NCI-H526 (cell line): ENCODE measurements at regions not wholly inside any gene's neighbourhood (a gene's known extent, or its start where the extent isn't known, plus 50 kb on each side); places are given as distances from the start of the nearest gene placed in this dataset.
A peak's percentile ranks its signal among the peaks of the same experiment; 100 is the strongest.

Experiments used
- DNase-seq, 2 experiments: peaks; one replicate each; lab custom pipeline; 2025; lab: John Stamatoyannopoulos, UW

GRCh38 chr20:39311851-39312506, 349.8 kb downstream of the DHX35 start:
- no peak for DNase-seq

- DNase-seq: peak; percentile 87 to 93
These were observed 348.3 kb downstream of the DHX35 start for GRCh38 chr20:39310363-39310995.

GRCh38 chr20:39309458-39309857, 347.3 kb downstream of the DHX35 start:
- no peak for DNase-seq

DNA sequence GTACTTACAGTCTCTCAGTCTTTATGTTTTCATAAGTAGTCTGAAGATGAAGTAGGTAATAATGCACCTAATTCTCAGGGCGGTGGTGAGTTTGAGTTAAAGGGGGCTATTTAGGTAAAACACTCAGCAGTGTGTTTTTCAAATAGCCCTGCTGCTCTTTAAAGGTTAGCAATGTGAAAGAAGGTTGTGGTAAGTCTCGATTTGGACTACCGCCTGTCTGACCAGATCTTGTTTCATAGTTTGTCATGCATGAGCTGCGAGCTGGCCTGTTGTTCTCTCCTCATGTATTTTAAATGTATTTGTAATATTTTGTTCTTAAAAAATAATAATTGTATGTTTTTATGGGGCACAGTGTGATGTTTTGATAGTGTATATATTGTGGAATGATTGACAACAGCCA, 340.2 kb downstream of the DHX35 start:
- no peak for DNase-seq

- no peak for DNase-seq
These were observed 337.6 kb downstream of the DHX35 start for GRCh38 chr20:39299783-39300182.

DNA sequence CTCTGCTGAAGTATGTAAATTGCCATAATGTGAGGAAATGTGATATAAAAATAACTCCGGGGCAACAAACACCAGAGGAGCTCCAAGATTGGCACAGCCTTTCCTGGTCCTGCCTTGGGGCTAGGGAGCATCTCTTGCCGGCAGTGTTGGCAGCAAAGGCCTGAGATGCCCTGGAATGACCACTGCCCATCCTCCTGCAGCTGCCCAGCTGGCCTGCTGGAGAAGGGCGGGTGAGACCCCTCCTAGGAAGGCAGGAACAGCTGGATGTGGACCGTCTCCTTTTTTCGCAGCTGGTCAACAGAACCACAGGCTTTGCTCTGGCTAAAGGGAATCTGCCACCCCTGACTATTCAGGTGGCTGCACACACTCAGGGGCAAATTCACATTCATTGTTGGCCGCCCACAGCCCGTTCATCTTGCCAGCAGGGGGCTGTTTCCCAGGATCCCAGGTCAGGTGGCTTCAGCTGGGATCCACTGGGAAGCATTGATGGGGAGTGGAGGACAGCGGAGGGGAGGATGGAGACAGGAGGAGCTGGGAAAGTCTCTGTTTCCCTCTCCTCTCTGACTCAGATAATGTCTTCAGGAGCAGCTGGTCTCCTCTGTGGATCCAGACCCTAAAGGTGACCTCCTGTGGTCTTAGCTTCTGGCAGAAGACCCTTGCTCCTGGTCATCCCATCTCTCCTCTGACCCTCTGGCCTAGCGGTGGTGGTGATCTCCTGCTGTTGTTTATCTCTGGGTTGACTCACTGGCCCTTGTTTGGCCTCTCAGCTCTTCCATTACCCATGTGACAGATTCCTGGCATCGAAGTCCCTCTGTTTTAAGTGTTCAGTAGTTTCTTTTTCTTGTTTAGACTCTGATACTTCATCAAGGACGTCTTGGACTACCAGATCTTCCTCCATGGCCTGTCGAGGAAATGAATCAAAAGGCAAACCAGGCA, 336.7 kb downstream of the DHX35 start:
- DNase-seq: no peak

- no peak for DNase-seq
These were observed 336.0 kb downstream of the DHX35 start for GRCh38 chr20:39298121-39298520.

DNA sequence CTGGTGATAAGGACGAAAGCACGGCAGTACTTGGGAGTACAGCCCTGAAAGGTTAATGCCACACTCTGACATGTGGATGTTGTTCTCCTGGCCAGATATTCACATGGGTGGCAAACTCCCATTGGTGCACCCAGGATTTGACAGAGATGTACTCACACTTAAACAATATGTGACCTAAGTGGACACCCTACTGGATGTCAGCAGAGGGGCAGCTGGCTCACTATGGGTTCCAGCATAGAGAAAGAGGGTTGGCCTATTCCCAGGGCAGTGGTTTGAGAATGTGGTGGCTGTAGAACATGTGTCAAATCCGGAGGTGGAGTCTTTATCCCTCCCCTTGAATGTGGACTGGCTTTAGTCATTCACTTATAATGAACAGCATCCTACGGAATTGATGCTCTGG, 333.2 kb downstream of the DHX35 start:
- no peak for DNase-seq

- DNase-seq: no peak
These were observed 332.1 kb downstream of the DHX35 start for GRCh38 chr20:39294137-39294725.

DNA sequence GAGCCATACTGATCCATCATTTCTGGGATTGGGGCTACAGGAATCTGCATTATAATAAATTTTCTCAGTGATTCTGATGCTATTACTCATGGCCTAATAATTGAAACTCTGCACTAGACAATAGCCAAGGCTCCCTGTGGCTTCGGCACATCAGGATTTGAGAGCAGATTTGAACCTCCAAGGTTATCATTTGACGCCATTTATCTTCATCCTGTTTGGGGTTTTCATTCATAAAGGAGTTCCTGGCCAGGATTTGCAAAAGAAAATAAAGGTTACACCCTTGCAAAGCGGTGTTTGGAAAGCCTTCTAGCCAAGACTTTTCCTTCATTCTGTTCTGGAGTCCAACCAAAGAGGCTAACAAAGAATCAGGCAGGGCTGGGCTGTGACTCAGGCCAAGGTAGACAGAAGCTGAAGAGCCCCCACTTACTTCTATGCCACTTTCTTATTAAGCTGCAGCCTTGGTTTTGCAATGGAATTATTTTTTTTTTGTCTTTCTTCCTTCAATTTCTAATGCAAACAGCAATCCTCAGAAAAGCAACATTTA, 330.1 kb downstream of the DHX35 start:
- no peak for DNase-seq

GRCh38 chr20:39291301-39291700, 329.2 kb downstream of the DHX35 start:
- no peak for DNase-seq

GRCh38 chr20:39290575-39290974, 328.4 kb downstream of the DHX35 start:
- DNase-seq: no peak

GRCh38 chr20:39289831-39290230, 327.7 kb downstream of the DHX35 start:
- DNase-seq: no peak

GRCh38 chr20:39289316-39289715, 327.2 kb downstream of the DHX35 start:
- peak in 1 of 2 experiments; percentile 70 for DNase-seq

GRCh38 chr20:39283464-39283863, 321.3 kb downstream of the DHX35 start:
- DNase-seq: no peak

GRCh38 chr20:39282619-39283092, 320.5 kb downstream of the DHX35 start:
- no peak for DNase-seq

DNA sequence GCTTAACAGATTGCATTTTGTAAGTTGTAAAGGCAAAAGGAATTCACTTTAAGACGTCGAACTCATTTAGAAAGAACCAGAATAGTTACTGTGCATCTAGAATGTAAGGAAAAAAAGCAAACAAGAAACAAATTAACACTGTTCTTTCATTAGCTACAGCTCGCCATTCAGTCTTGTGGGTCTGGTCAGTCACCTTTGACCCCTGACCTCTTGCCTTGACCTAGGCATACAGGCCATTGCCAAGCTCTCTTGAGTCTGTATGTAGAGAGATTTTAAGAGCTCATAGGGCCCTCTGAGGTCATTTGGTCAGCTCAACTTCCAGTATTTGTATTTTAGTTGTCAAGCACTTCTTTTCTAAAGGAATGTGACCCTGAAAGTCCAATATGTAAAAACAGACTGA, 318.7 kb downstream of the DHX35 start:
- no peak for DNase-seq

GRCh38 chr20:39278230-39278788, 316.2 kb downstream of the DHX35 start:
- DNase-seq: peak; percentile 29 to 79

GRCh38 chr20:39277185-39277584, 315.0 kb downstream of the DHX35 start:
- peak in 1 of 2 experiments; percentile 97 for DNase-seq

- peak in 1 of 2 experiments; percentile 13 for DNase-seq
These were observed 308.9 kb downstream of the DHX35 start for GRCh38 chr20:39270837-39271604.
